Esophagus muscularis mucosa (tissue), 4 donors: ENCODE measurements at regions not wholly inside any gene's neighbourhood (a gene's known extent, or its start where the extent isn't known, plus 50 kb on each side); places are given as distances from the start of the nearest gene placed in this dataset.

ENCODE experiments used
- EP300 ChIP-seq: sonication (generic); formaldehyde crosslinking; IDR thresholded peaks from one replicate; pipeline ENCODE4 v1.6.1; 2017; ENCODE audit warnings: antibody characterized with exemption
- POLR2A ChIP-seq: fragments of 450-650 bp; IDR thresholded peaks from one replicate; pipeline ENCODE4 v1.6.1; 2017; ENCODE audit warnings: antibody characterized with exemption, moderate library complexity, mild to moderate bottlenecking, low read depth
- POLR2AphosphoS5 ChIP-seq, 2 donors: sonication (generic); formaldehyde crosslinking; IDR thresholded peaks; one replicate each; pipeline ENCODE4 v1.6.1; 2017; ENCODE audit warnings: antibody characterized with exemption in 2 of 2
- TF ChIP-seq, protein P1 (sequence below), 3 experiments: fragments of 200-600 bp in 2 of 3; fragments of 450-650 bp in 1 of 3; sonication (generic) in 2 of 3; IDR thresholded peaks; one replicate each; pipeline ENCODE4 v1.5.1; 2017 to 2019; ENCODE audit warnings: antibody characterized with exemption in 3 of 3, mild to moderate bottlenecking in 2 of 3, moderate library complexity in 1 of 3

DNA sequence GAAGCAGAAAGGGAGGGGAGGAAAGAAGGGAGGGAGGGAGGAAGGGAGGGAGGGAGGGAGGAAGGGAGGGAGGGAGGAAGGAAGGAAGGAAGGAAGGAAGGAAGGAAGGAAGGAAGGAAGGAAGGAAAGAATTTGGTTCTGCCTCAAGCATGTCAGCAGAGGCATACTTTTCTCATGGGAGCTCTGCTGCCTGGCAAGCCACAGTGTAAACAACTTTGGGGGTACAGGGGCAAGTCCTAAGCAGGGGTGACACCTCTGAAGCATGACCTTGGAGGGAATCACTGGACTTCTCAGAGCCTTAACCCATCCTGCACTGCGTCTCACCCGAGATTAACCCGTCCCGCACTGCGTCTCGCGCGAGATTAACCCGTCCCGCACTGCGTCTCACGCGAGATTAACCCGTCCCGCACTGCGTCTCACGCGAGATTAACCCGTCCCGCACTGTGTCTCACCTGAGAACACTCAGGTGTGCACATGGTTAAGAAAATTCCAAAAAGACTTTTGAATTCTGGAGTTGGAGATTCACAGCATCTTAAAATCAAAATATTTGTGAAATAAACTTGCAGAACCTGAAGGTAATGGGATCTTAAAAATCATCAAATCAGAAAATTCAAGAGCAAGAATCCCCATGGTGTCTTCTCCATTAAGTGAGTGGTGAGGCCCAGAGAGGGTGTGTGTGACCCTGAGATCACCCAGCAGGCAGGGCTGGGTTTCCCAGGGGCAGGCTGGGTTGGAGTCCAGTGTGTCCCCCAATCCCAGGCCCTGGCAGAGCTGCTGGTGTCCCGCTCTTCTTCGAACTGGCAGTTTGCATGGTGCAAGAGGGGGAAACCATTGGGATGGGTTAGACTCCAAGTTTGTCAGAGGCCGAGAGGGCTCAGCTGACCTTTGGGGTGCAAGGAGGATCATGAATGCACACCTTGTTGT, 190.4 kb downstream of the MN1 start:
- TF ChIP-seq, protein P1, sequence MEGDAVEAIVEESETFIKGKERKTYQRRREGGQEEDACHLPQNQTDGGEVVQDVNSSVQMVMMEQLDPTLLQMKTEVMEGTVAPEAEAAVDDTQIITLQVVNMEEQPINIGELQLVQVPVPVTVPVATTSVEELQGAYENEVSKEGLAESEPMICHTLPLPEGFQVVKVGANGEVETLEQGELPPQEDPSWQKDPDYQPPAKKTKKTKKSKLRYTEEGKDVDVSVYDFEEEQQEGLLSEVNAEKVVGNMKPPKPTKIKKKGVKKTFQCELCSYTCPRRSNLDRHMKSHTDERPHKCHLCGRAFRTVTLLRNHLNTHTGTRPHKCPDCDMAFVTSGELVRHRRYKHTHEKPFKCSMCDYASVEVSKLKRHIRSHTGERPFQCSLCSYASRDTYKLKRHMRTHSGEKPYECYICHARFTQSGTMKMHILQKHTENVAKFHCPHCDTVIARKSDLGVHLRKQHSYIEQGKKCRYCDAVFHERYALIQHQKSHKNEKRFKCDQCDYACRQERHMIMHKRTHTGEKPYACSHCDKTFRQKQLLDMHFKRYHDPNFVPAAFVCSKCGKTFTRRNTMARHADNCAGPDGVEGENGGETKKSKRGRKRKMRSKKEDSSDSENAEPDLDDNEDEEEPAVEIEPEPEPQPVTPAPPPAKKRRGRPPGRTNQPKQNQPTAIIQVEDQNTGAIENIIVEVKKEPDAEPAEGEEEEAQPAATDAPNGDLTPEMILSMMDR (IDR thresholded peaks at IDR 0.05): no peak
- no peak for TF ChIP-seq POLR2A
- TF ChIP-seq EP300: no peak
- no peak for TF ChIP-seq POLR2AphosphoS5 (IDR thresholded peaks at IDR 0.05)
